Suprapubic skin (tissue), 3 donors: ENCODE measurements at regions not wholly inside any gene's neighbourhood (a gene's known extent, or its start where the extent isn't known, plus 50 kb on each side); places are given as distances from the start of the nearest gene placed in this dataset.

Experiments
- POLR2A ChIP-seq, 2 donors: fragments of 450-650 bp; IDR thresholded peaks; one replicate each; pipeline ENCODE4 v1.6.1; 2017; ENCODE audit warnings: antibody characterized with exemption in 2 of 2, mild to moderate bottlenecking in 2 of 2, moderate library complexity in 2 of 2
- TF ChIP-seq, protein P1 (sequence below), 2 donors: fragments of 200-600 bp in 1 of 2; fragments of 450-650 bp in 1 of 2; sonication (generic) in 1 of 2; IDR thresholded peaks; one replicate each; pipeline ENCODE4 v1.5.1; 2016 to 2019; ENCODE audit warnings: antibody characterized with exemption in 2 of 2, mild to moderate bottlenecking in 1 of 2, moderate library complexity in 1 of 2

DNA sequence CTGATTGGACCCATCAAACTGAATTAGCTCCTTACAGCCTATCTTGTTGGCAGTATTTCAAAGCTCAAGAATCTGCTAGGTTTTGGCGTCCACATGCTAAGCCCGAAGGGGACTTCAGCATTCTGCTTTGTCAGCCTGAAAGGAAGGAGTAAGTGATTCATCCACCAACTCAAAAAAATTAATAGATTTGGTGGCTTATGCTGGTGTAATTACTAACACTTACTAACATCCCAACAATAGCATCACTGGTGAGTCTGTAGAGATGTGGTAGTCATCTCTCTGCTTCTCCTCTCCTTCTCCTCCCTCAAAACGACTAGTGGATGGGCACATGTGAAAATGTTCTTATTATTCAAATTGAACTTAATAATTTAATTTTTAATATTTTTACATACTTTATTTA is 53.8 kb upstream of the EGR2 start:
- no peak for TF ChIP-seq POLR2A (IDR thresholded peaks at IDR 0.05)
- TF ChIP-seq, protein P1, sequence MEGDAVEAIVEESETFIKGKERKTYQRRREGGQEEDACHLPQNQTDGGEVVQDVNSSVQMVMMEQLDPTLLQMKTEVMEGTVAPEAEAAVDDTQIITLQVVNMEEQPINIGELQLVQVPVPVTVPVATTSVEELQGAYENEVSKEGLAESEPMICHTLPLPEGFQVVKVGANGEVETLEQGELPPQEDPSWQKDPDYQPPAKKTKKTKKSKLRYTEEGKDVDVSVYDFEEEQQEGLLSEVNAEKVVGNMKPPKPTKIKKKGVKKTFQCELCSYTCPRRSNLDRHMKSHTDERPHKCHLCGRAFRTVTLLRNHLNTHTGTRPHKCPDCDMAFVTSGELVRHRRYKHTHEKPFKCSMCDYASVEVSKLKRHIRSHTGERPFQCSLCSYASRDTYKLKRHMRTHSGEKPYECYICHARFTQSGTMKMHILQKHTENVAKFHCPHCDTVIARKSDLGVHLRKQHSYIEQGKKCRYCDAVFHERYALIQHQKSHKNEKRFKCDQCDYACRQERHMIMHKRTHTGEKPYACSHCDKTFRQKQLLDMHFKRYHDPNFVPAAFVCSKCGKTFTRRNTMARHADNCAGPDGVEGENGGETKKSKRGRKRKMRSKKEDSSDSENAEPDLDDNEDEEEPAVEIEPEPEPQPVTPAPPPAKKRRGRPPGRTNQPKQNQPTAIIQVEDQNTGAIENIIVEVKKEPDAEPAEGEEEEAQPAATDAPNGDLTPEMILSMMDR (IDR thresholded peaks at IDR 0.05) = no peak
